K562 (cell line): ENCODE measurements at regions not wholly inside any gene's neighbourhood (a gene's known extent, or its start where the extent isn't known, plus 50 kb on each side); places are given as distances from the start of the nearest gene placed in this dataset.

ENCODE experiments used
- BRF1 ChIP-seq: IDR thresholded peaks from 3 replicates; pipeline ENCODE4 v1.6.1; 2011; ENCODE audit warnings: borderline replicate concordance, mild to moderate bottlenecking; ENCODE audit not compliant: insufficient read length; ENCODE audit errors: extremely low read depth
- CBFA2T3 ChIP-seq: fragments of 450-650 bp; IDR thresholded peaks from 2 replicates; pipeline ENCODE4 v1.6.1; 2017
- CUX1 ChIP-seq: fragments of 200-800 bp; sonication (Bioruptor generic); IDR thresholded peaks from 2 replicates; pipeline ENCODE4 v1.6.1; 2016; ENCODE audit warnings: missing genetic modification characterization, missing compliant biosample characterization
- HCFC1 ChIP-seq: IDR thresholded peaks from 2 replicates; pipeline ENCODE4 v1.6.1; 2012; ENCODE audit warnings: low read depth, low read length, improper control_type of control experiment
- MAFG ChIP-seq: fragments of 450-650 bp; conservative IDR thresholded peaks from 2 replicates; pipeline ENCODE4 v1.6.1; 2016; ENCODE audit warnings: missing genetic modification characterization, missing compliant biosample characterization
- MEIS2 ChIP-seq: fragments of 450-650 bp; IDR thresholded peaks from 2 replicates; pipeline ENCODE4 v1.6.1; 2014; ENCODE audit warnings: mild to moderate bottlenecking; ENCODE audit not compliant: partially characterized antibody
- MTA1 ChIP-seq: fragments of 450-650 bp; IDR thresholded peaks from 2 replicates; pipeline ENCODE4 v1.6.1; 2017; ENCODE audit warnings: borderline replicate concordance
- NCOA1 ChIP-seq: fragments of 450-650 bp; IDR thresholded peaks from 2 replicates; pipeline ENCODE4 v1.6.1; 2016; ENCODE audit warnings: low read depth
- NCOA2 ChIP-seq, 2 experiments: fragments of 450-650 bp; IDR thresholded peaks; 2 replicates each; pipeline ENCODE4 v1.6.1; 2018; ENCODE audit warnings: mild to moderate bottlenecking in 2 of 2, moderate library complexity in 1 of 2; ENCODE audit not compliant: partially characterized antibody in 2 of 2
- POLR2B ChIP-seq: fragments of 450-650 bp; IDR thresholded peaks from 2 replicates; pipeline ENCODE4 v1.6.1; 2018; ENCODE audit warnings: low read depth; ENCODE audit not compliant: partially characterized antibody
- RBFOX2 ChIP-seq: fragments of 200-400 bp; formaldehyde crosslinking; IDR thresholded peaks from 2 replicates; pipeline ENCODE4 v1.6.1; 2017; ENCODE audit warnings: low read depth, mild to moderate bottlenecking, low read length, moderate library complexity
- SRSF7 ChIP-seq: fragments of 200-400 bp; formaldehyde crosslinking; optimal IDR thresholded peaks from 2 replicates; pipeline ENCODE3; 2017; ENCODE audit warnings: mild to moderate bottlenecking, low read depth, low read length
- TEAD2 ChIP-seq: fragments of 450-650 bp; IDR thresholded peaks from 2 replicates; pipeline ENCODE4 v1.6.1; 2016; ENCODE audit warnings: missing genetic modification characterization, control low read depth, missing compliant biosample characterization
- TGIF2 ChIP-seq: sonication (generic); formaldehyde crosslinking; IDR thresholded peaks from 2 replicates; pipeline ENCODE4 v1.8.1; 2022; ENCODE audit warnings: mild to moderate bottlenecking, missing genetic modification reagents, moderate library complexity
- TF ChIP-seq, protein P1 (sequence below): IDR thresholded peaks from 2 replicates; pipeline ENCODE4 v1.6.1; 2016; ENCODE audit warnings: missing genetic modification characterization, missing compliant biosample characterization
- TF ChIP-seq, protein P2 (sequence below): fragments of 450-650 bp; IDR thresholded peaks from 2 replicates; pipeline ENCODE4 v1.6.1; 2017; ENCODE audit warnings: antibody characterized with exemption, mild to moderate bottlenecking

GRCh38 chr16:79882340-79883005 lies 281.9 kb upstream of the MAF start (continued):
- no peak for TF ChIP-seq CUX1 (CRISPR knock-in tag)
- TF ChIP-seq SRSF7: no peak
- no peak for TF ChIP-seq MEIS2
- TF ChIP-seq TEAD2 (tag): no peak
- no peak for TF ChIP-seq TGIF2
- peak; percentile 87 for TF ChIP-seq MAFG
- no peak for TF ChIP-seq POLR2B
- no peak for TF ChIP-seq MTA1
- no peak for TF ChIP-seq BRF1
- no peak for TF ChIP-seq RBFOX2
- TF ChIP-seq, protein P1, sequence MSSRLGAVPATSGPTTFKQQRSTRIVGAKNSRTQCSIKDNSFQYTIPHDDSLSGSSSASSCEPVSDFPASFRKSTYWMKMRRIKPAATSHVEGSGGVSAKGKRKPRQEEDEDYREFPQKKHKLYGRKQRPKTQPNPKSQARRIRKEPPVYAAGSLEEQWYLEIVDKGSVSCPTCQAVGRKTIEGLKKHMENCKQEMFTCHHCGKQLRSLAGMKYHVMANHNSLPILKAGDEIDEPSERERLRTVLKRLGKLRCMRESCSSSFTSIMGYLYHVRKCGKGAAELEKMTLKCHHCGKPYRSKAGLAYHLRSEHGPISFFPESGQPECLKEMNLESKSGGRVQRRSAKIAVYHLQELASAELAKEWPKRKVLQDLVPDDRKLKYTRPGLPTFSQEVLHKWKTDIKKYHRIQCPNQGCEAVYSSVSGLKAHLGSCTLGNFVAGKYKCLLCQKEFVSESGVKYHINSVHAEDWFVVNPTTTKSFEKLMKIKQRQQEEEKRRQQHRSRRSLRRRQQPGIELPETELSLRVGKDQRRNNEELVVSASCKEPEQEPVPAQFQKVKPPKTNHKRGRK (tag): peak; percentile 64; the same call in 1 of the 2 replicates
- no peak for TF ChIP-seq NCOA2 (IDR thresholded peaks at IDR 0.05; ENCODE audit: partially characterized antibody in 2 of 2)
- TF ChIP-seq NCOA1: no peak
- no peak for TF ChIP-seq CBFA2T3
- TF ChIP-seq, protein P2, sequence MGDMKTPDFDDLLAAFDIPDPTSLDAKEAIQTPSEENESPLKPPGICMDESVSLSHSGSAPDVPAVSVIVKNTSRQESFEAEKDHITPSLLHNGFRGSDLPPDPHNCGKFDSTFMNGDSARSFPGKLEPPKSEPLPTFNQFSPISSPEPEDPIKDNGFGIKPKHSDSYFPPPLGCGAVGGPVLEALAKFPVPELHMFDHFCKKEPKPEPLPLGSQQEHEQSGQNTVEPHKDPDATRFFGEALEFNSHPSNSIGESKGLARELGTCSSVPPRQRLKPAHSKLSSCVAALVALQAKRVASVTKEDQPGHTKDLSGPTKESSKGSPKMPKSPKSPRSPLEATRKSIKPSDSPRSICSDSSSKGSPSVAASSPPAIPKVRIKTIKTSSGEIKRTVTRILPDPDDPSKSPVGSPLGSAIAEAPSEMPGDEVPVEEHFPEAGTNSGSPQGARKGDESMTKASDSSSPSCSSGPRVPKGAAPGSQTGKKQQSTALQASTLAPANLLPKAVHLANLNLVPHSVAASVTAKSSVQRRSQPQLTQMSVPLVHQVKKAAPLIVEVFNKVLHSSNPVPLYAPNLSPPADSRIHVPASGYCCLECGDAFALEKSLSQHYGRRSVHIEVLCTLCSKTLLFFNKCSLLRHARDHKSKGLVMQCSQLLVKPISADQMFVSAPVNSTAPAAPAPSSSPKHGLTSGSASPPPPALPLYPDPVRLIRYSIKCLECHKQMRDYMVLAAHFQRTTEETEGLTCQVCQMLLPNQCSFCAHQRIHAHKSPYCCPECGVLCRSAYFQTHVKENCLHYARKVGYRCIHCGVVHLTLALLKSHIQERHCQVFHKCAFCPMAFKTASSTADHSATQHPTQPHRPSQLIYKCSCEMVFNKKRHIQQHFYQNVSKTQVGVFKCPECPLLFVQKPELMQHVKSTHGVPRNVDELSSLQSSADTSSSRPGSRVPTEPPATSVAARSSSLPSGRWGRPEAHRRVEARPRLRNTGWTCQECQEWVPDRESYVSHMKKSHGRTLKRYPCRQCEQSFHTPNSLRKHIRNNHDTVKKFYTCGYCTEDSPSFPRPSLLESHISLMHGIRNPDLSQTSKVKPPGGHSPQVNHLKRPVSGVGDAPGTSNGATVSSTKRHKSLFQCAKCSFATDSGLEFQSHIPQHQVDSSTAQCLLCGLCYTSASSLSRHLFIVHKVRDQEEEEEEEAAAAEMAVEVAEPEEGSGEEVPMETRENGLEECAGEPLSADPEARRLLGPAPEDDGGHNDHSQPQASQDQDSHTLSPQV: no peak
- TF ChIP-seq HCFC1: no peak
